ENCODE measurements at regions not wholly inside any gene's neighbourhood (a gene's known extent, or its start where the extent isn't known, plus 50 kb on each side); places are given as distances from the start of the nearest gene placed in this dataset.

DNA sequence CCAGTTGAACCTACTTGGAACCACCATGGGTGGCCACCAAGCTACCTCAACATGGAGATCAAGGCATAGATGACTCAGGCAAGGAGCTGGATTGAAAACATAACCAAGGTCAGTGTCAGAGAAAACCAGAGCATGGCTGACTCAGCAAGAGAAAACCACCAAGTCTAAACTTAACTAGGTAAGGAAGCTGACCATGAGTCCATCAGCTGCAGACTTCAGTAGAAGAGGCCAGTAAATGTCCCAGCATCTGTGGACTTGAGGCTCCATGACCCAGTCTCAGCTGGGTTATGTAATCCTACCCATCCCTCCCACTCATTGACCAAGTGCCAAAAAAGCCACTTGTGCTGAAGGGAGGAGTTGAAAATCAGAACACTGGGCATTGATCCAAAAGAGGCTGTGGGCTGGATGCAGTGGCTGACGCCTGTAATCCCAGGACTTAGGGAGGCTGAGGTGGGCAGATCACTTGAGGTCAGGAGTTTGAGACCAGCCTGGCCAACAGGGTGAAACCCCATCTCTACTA is 93.7 kb upstream of the CBLN4 start:
- DNase-seq (ENCODE audit: low spot score in 2 of 2): no peak
- WGBS, 2 donors: 20 to 43% methylated on average over 1 of the region's 1 CpG
- TF ChIP-seq, protein P1, sequence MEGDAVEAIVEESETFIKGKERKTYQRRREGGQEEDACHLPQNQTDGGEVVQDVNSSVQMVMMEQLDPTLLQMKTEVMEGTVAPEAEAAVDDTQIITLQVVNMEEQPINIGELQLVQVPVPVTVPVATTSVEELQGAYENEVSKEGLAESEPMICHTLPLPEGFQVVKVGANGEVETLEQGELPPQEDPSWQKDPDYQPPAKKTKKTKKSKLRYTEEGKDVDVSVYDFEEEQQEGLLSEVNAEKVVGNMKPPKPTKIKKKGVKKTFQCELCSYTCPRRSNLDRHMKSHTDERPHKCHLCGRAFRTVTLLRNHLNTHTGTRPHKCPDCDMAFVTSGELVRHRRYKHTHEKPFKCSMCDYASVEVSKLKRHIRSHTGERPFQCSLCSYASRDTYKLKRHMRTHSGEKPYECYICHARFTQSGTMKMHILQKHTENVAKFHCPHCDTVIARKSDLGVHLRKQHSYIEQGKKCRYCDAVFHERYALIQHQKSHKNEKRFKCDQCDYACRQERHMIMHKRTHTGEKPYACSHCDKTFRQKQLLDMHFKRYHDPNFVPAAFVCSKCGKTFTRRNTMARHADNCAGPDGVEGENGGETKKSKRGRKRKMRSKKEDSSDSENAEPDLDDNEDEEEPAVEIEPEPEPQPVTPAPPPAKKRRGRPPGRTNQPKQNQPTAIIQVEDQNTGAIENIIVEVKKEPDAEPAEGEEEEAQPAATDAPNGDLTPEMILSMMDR (IDR thresholded peaks at IDR 0.05): no peak
- TF ChIP-seq POLR2A (IDR thresholded peaks at IDR 0.05): no peak
- no peak overlapping the region for H3K4me3 ChIP-seq (ENCODE audit: low read depth, poor library complexity, severe bottlenecking)
- intact Hi-C loops (cut with DNase I; ENCODE audit: low total_unique reads): no loop called here

DNA sequence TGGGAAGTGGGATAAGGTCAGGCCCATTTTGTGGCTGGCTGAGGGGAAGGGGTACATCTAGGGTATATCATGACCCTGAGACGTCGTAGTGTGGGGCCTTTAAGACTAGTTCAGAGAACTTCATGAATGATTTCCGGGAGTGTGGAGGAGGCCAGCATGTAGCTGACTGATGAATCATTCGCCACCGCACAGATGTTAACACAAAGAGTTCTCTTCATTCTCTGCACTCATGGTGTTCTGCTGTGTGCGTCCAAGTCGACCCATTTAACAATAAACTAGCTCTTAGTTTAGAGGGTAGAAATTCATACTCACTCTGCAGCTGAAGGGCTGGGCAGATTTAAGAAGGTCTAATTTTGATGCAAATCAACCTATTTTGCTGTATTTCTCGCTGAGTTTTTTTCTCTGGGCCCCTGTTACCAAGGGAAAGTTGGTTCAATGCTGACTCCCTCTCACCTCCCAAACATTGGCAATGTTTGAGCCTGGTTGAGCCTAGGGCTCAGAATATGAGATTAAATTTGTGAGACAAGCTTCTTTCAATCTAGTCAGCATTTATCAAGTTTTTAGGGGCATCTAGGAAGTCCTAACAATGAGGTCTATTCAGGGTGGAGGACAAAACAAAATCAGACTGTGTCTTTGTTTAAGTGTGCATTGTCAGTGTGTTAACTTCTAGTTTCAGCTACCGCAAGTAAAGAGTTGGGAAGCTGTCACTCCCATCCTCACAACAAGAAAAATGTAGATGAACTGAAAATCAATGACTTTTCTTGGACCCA is 106.8 kb upstream of the CBLN4 start:
- no peak overlapping the region for H3K4me3 ChIP-seq (ENCODE audit: low read depth, poor library complexity, severe bottlenecking)
- intact Hi-C loops (cut with DNase I; ENCODE audit: low total_unique reads): no loop called here
- 78 to 80% methylated on average over 9 of the region's 9 CpGs for WGBS, 2 donors
- DNase-seq (ENCODE audit: low spot score in 2 of 2): no peak
- TF ChIP-seq POLR2A (IDR thresholded peaks at IDR 0.05): no peak
- TF ChIP-seq, protein P1 (IDR thresholded peaks at IDR 0.05): no peak

DNA sequence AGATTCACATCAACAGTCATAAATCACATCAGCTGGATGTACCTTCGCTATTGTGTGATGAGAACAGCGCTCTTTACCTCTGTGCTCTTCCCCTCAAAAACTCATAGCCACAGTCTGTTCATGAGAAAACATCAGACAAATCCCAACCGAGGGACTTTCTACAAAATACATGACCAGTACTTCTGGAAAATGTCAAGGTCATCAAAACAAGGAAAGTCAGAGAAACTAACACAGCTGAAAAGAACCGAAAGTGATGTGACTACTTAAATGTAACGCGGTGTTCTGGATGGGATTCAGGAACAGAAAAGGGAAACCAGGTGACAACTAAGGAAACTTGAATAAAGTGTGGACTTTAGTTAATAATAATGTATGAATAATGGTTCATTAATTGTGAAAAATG is 112.0 kb upstream of the CBLN4 start:
- 62 to 79% methylated on average over 6 of the region's 6 CpGs for WGBS, 2 donors
- TF ChIP-seq POLR2A (IDR thresholded peaks at IDR 0.05): no peak
- TF ChIP-seq, protein P1 (IDR thresholded peaks at IDR 0.05): no peak
- no peak overlapping the region for H3K4me3 ChIP-seq (ENCODE audit: low read depth, poor library complexity, severe bottlenecking)
- no peak for DNase-seq (ENCODE audit: low spot score in 2 of 2)
- intact Hi-C loops (cut with DNase I; ENCODE audit: low total_unique reads): no loop called here

DNA sequence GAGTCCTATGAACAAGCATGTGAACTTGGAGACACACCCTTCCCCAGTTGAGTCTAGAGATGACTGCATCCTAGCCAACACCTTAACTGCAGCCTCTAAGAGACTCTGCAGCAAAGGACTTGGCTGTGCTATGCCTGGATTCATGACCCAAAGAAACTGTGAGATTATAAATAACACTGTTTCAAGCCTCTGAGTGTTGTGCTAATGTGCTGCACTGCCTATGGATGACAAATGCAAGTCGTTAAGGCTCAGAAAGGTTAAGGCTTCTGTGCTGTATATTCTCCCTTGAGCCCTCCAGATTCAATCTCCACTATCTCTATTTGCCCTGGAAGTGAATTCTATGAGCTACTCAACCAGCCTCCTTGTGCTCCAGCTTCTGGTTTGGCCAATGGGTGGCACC is 116.5 kb upstream of the CBLN4 start:
- intact Hi-C loops (cut with DNase I; ENCODE audit: low total_unique reads): no loop called here
- 57 to 65% methylated on average over 1 of the region's 1 CpG for WGBS, 2 donors
- no peak overlapping the region for H3K4me3 ChIP-seq (ENCODE audit: low read depth, poor library complexity, severe bottlenecking)
- TF ChIP-seq, protein P1 (IDR thresholded peaks at IDR 0.05): no peak
- TF ChIP-seq POLR2A (IDR thresholded peaks at IDR 0.05): no peak
- DNase-seq (ENCODE audit: low spot score in 2 of 2): no peak

DNA sequence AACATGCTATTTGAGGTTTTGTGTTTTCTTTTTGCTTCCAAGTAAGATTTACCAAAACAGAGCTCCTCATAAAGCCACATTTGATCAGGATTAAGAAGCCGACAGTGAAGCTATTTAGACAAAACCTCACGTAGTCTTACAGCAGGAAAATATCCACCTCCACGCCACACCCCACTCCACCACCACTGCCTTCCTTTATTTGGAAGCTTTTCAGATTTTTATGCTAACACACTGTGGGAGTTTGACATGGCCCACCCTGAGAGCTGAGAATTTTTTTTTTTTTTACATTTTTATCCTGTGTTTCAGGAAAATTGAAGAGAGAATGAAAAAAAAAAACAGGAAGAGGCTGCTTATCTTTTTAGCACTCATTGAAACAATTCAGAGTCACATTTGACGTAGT is 104.8 kb upstream of the MC3R start:
- no peak for TF ChIP-seq POLR2A (IDR thresholded peaks at IDR 0.05)
- TF ChIP-seq, protein P1 (IDR thresholded peaks at IDR 0.05): no peak
- WGBS, 2 donors: 44 to 46% methylated on average over 4 of the region's 4 CpGs
- DNase-seq (ENCODE audit: low spot score in 2 of 2): no peak
- H3K4me3 ChIP-seq (ENCODE audit: low read depth, poor library complexity, severe bottlenecking): no peak overlapping the region
- intact Hi-C loops (cut with DNase I; ENCODE audit: low total_unique reads): no loop called here

DNA sequence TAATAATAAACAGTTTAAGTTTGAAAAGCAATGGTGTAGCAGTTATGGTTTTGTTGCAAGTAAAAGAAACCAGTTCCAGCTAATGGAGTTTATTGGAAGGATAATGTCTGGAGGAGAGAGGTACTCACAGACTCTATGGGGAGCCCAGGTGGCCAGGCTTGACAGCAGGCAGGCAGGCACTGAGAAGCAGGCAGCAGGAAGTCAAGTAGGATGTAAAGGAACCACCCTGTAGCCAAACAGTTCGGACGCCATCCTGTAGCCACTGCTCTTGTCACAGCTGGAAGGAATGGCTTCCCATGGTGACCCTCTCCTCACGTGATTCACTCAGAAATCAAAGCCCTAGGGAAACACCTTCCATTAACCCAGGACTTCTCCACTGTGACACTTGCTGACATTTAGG is 96.7 kb upstream of the MC3R start:
- DNase-seq (ENCODE audit: low spot score in 2 of 2): no peak
- no peak overlapping the region for H3K4me3 ChIP-seq (ENCODE audit: low read depth, poor library complexity, severe bottlenecking)
- 33 to 55% methylated on average over 3 of the region's 3 CpGs for WGBS, 2 donors
- TF ChIP-seq POLR2A (IDR thresholded peaks at IDR 0.05): no peak
- TF ChIP-seq, protein P1 (IDR thresholded peaks at IDR 0.05): no peak
- intact Hi-C loops (cut with DNase I; ENCODE audit: low total_unique reads): no loop called here

Measured in lower leg skin (tissue), 4 donors.